Keratinocyte (primary cell): ENCODE measurements at regions not wholly inside any gene's neighbourhood (a gene's known extent, or its start where the extent isn't known, plus 50 kb on each side); places are given as distances from the start of the nearest gene placed in this dataset.

Experiments
- DNase-seq: peaks from one replicate; pipeline ENCODE4 v3.0.0-alpha.2; 2011; ENCODE audit warnings: low read depth, missing footprints, low spot score
- FAIRE-seq: peaks from 2 replicates; lab custom pipeline; 2011; peaks lifted over from hg19 to GRCh38; lab: Jason Lieb, UNC
- H2AFZ ChIP-seq: 2 replicates; pipeline ENCODE4 v1.6.0; 2012; ENCODE audit warnings: low read length, control low read depth, inconsistent platforms; ENCODE audit not compliant: control insufficient read depth
- H3K27ac ChIP-seq: 2 replicates; pipeline ENCODE4 v1.5.1; 2011; ENCODE audit warnings: low read length; ENCODE audit not compliant: control insufficient read depth, insufficient read depth
- H3K27me3 ChIP-seq: 3 replicates; pipeline ENCODE4 v1.6.0; 2011; ENCODE audit warnings: low read length; ENCODE audit not compliant: control insufficient read depth, insufficient read depth; ENCODE audit errors: extremely low read depth
- H3K36me3 ChIP-seq, 2 experiments: 2 replicates in 1 of 2; 3 replicates in 1 of 2; pipeline ENCODE4 v1.5.1; 2011; ENCODE audit warnings: low read length in 2 of 2, mild to moderate bottlenecking in 1 of 2; ENCODE audit not compliant: control insufficient read depth in 2 of 2, insufficient read depth in 2 of 2; ENCODE audit errors: extremely low read depth in 1 of 2
- H3K4me1 ChIP-seq: 3 replicates; pipeline ENCODE4 v1.5.1; 2011; ENCODE audit warnings: low read length; ENCODE audit not compliant: control insufficient read depth, insufficient read depth; ENCODE audit errors: extremely low read depth
- H3K4me2 ChIP-seq: 3 replicates; pipeline ENCODE4 v1.6.0; 2011; ENCODE audit warnings: low read depth, low read length; ENCODE audit not compliant: control insufficient read depth, insufficient read depth; ENCODE audit errors: extremely low read depth
- H3K4me3 ChIP-seq, 3 experiments: fragments of 200-600 bp in 1 of 3; sonication (generic) in 1 of 3; 2 replicates in 2 of 3; 3 replicates in 1 of 3; pipeline ENCODE4 v1.5.1; 2011 to 2016; ENCODE audit warnings: low read length in 3 of 3, mild to moderate bottlenecking in 3 of 3, control low read depth in 2 of 3, inconsistent platforms in 1 of 3, low read depth in 1 of 3, mixed read lengths in 1 of 3, mixed run types in 1 of 3, moderate library complexity in 1 of 3; ENCODE audit not compliant: control insufficient read depth in 2 of 3, insufficient read depth in 2 of 3; ENCODE audit errors: extremely low read depth in 1 of 3
- H3K79me2 ChIP-seq: 2 replicates; pipeline ENCODE4 v1.6.0; 2012; ENCODE audit warnings: low read length; ENCODE audit not compliant: control insufficient read depth, insufficient read depth
- H3K9ac ChIP-seq: 3 replicates; pipeline ENCODE4 v1.6.0; 2011; ENCODE audit warnings: low read length; ENCODE audit not compliant: control insufficient read depth, insufficient read depth; ENCODE audit errors: extremely low read depth
- H3K9me1 ChIP-seq: 3 replicates; pipeline ENCODE4 v1.6.0; 2011; ENCODE audit warnings: low read length; ENCODE audit not compliant: control insufficient read depth, insufficient read depth; ENCODE audit errors: extremely low read depth
- H3K9me3 ChIP-seq: 2 replicates; pipeline ENCODE4 v1.5.1; 2012; ENCODE audit warnings: low read depth, low read length; ENCODE audit not compliant: control insufficient read depth
- H4K20me1 ChIP-seq: 3 replicates; pipeline ENCODE4 v1.6.0; 2011; ENCODE audit warnings: low read length; ENCODE audit not compliant: control insufficient read depth, insufficient read depth; ENCODE audit errors: extremely low read depth
- CTCF ChIP-seq, 3 experiments: IDR thresholded peaks in 1 of 3; conservative IDR thresholded peaks in 1 of 3; optimal IDR thresholded peaks in 1 of 3; 2 replicates in 2 of 3; 3 replicates in 1 of 3; pipeline versions ENCODE3 to v1.5.1; 2011; ENCODE audit warnings: low read length in 3 of 3, mild to moderate bottlenecking in 3 of 3, moderate library complexity in 2 of 3, control low read depth in 1 of 3, inconsistent platforms in 1 of 3; ENCODE audit not compliant: insufficient read depth in 2 of 3; ENCODE audit errors: extremely low read depth in 1 of 3
- EZH2 ChIP-seq: IDR thresholded peaks from one replicate; pipeline ENCODE4 v1.6.1; 2012; ENCODE audit warnings: inconsistent platforms, mild to moderate bottlenecking, low read length, moderate library complexity
- dilution Hi-C: fragments of 300-500 bp; cut with MboI; formaldehyde crosslinking; loops from one replicate; pipeline ENCODE4 v1.7.0; 2020; ENCODE audit warnings: low sequenced_read_pairs; ENCODE audit not compliant: extremely low pct_ligation_motif_present

GRCh38 chr2:100720445-100720844 is 99.5 kb upstream of the NPAS2 start:
- Histone ChIP-seq H3K27ac (no peak overlapping the region), H3K4me2 (no peak overlapping the region), H3K4me3 (no peak overlapping the region), H3K9me1 (no peaks in the 10 kb centered on the region), H3K36me3 (no peaks in the 10 kb centered on the region), H3K4me1 (peaks cover 9% of the 10 kb centered on the region), H4K20me1 (no peaks in the 10 kb centered on the region), H3K9me3 (no peaks in the 10 kb centered on the region), H3K9ac (no peak overlapping the region), H2AFZ (no peak overlapping the region), H3K27me3 (no peaks in the 10 kb centered on the region), H3K79me2 (no peaks in the 10 kb centered on the region)
- DNase-seq (no peak), FAIRE-seq (no peak)
- dilution Hi-C loops, result no loop called here
- TF ChIP-seq CTCF (optimal IDR thresholded peaks at IDR 0.05 in 1 of 3, IDR thresholded peaks at IDR 0.05 in 1 of 3, conservative IDR thresholded peaks at IDR 0.05 in 1 of 3; ENCODE audit: extremely low read depth in 1 of 3, insufficient read depth in 2 of 3, low read length in 3 of 3) (no peak), EZH2 (no peak)

- Histone ChIP-seq H3K9me1 (no peaks in the 10 kb centered on the region), H3K9me3 (no peaks in the 10 kb centered on the region), H4K20me1 (no peaks in the 10 kb centered on the region), H3K4me1 (peaks cover 9% of the 10 kb centered on the region), H3K79me2 (no peaks in the 10 kb centered on the region), H3K4me3 (no peak overlapping the region), H3K27me3 (no peaks in the 10 kb centered on the region), H3K9ac (no peak overlapping the region), H3K4me2 (peak overlapping the region; percentile 8), H2AFZ (no peak overlapping the region), H3K36me3 (no peaks in the 10 kb centered on the region), H3K27ac (no peak overlapping the region)
- DNase-seq (peak; percentile 75), FAIRE-seq (peak; percentile 71)
- dilution Hi-C loops, result no loop called here
- no peak for TF ChIP-seq EZH2
- TF ChIP-seq CTCF (optimal IDR thresholded peaks at IDR 0.05 in 1 of 3, IDR thresholded peaks at IDR 0.05 in 1 of 3, conservative IDR thresholded peaks at IDR 0.05 in 1 of 3; ENCODE audit: extremely low read depth in 1 of 3, insufficient read depth in 2 of 3, low read length in 3 of 3), result no peak
Observed at GRCh38 chr2:100721693-100722092, 98.2 kb upstream of the NPAS2 start.
